ENCODE measurements at regions not wholly inside any gene's neighbourhood (a gene's known extent, or its start where the extent isn't known, plus 50 kb on each side); places are given as distances from the start of the nearest gene placed in this dataset.

DNA sequence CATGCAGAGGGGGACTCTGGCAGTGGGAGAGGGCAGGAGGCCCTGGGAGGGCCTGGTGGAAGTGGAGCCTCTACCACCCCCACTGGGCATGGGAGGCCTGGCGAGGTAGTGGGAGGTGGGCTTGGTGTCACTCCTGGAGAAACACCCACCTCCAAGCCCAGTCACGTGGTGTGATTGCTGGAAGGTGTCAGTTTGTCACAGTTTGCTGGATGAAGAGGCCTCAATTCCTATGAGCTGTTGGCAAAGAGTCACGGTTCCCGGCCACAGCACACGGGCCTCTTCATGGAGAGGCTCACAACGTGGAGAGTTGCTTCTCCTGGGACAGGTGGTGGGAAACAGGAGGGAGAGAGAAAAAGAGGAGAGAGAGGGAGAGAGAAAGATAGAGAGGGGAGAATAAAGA, 684.1 kb upstream of the ARGLU1 start:
- 72 to 78% methylated on average over 4 to 5 of the region's 6 CpGs for WGBS, 2 experiments (ENCODE audit: insufficient coverage in 2 of 2)
- Histone ChIP-seq H3K36me3 (ENCODE audit: control insufficient read depth, insufficient read depth, low read length) (no peaks in the 10 kb centered on the region), H3K4me1 (ENCODE audit: control insufficient read depth, insufficient read depth, low read length, poor library complexity, severe bottlenecking) (peaks cover 21% of the 10 kb centered on the region), H3K9me3 (ENCODE audit: control insufficient read depth, low read length) (no peaks in the 10 kb centered on the region), H3K4me3 (ENCODE audit: extremely low read depth, insufficient read depth, low read length, poor library complexity, severe bottlenecking) (no peak overlapping the region), H3K27ac (ENCODE audit: low read depth, low read length, severe bottlenecking) (no peak overlapping the region)

DNA sequence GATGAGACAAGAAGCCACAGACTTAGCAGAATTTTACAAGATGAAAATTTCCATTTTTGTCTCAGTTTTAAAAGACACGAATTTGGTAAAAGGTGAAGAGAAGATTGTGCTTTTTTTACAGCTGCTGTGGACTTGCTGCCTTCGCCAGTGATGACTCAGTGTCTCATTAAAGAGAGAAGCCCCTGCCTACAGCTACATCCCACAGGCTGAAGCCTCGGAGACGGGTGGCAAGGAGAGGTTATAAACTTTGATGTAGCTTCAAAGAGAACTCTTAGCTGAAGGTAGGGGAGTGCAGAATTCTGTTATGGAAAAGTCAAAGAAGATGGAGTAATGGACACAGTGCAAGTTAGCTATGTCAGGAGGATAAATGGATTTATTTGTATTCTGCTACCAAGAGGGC, 683.4 kb upstream of the ARGLU1 start:
- WGBS, 2 experiments (ENCODE audit: insufficient coverage in 2 of 2): 60 to 81% methylated on average over 2 to 3 of the region's 4 CpGs
- Histone ChIP-seq H3K9me3 (ENCODE audit: control insufficient read depth, low read length) (no peaks in the 10 kb centered on the region), H3K4me3 (ENCODE audit: extremely low read depth, insufficient read depth, low read length, poor library complexity, severe bottlenecking) (no peak overlapping the region), H3K36me3 (ENCODE audit: control insufficient read depth, insufficient read depth, low read length) (no peaks in the 10 kb centered on the region), H3K27ac (ENCODE audit: low read depth, low read length, severe bottlenecking) (peak overlapping the region; percentile 23), H3K4me1 (ENCODE audit: control insufficient read depth, insufficient read depth, low read length, poor library complexity, severe bottlenecking) (peaks cover 21% of the 10 kb centered on the region)

DNA sequence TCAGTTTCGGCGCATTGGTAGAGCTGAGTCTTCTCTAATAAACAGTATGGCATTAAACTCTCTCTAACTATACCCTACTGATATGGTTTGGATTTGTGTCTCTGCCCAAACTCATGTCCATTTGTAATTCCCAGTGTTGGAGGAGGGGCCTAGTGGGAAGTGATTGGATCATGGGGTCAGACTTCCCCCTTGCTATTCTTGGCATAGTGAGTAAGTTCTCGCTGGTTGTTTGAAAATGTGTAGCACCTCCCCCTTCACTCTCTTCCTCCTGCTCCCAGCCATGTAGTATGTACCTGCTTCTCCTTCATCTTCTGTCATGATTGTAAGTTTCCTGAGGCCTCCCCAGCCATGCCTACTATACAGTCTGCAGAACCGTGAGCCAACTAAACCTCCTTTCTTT, 682.7 kb upstream of the ARGLU1 start:
- 80 to 100% methylated on average over 1 of the region's 4 CpGs for WGBS, 2 experiments (ENCODE audit: insufficient coverage in 2 of 2)
- Histone ChIP-seq H3K9me3 (ENCODE audit: control insufficient read depth, low read length) (no peaks in the 10 kb centered on the region), H3K4me1 (ENCODE audit: control insufficient read depth, insufficient read depth, low read length, poor library complexity, severe bottlenecking) (peaks cover 21% of the 10 kb centered on the region), H3K36me3 (ENCODE audit: control insufficient read depth, insufficient read depth, low read length) (no peaks in the 10 kb centered on the region), H3K27ac (ENCODE audit: low read depth, low read length, severe bottlenecking) (no peak overlapping the region), H3K4me3 (ENCODE audit: extremely low read depth, insufficient read depth, low read length, poor library complexity, severe bottlenecking) (no peak overlapping the region)

DNA sequence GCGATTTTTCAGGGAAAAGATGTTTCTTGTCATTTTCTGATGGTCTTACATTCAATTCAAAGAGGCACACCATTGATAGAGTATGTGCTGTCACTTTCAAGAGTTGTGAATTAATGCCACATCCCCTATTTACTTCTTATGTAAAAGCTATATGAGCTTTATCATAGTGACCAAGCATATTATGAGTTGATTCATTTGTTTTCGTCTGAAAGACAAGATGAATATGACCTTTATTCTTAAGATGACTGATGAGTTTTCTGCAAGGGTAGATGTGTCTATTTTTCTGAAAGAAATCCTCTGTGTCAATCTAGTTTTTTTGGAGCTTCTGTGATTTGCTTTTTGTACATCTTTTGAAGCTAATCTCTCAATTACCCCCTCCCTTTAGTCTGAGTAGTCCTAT, 676.3 kb upstream of the ARGLU1 start:
- WGBS, 2 experiments (ENCODE audit: insufficient coverage in 2 of 2): 83 to 87% methylated on average over 1 to 2 of the region's 2 CpGs
- no peaks in the 10 kb centered on the region for H3K36me3 ChIP-seq (ENCODE audit: control insufficient read depth, insufficient read depth, low read length)
- no peak overlapping the region for H3K27ac ChIP-seq (ENCODE audit: low read depth, low read length, severe bottlenecking)
- H3K4me3 ChIP-seq (ENCODE audit: extremely low read depth, insufficient read depth, low read length, poor library complexity, severe bottlenecking): no peak overlapping the region
- H3K4me1 ChIP-seq (ENCODE audit: control insufficient read depth, insufficient read depth, low read length, poor library complexity, severe bottlenecking): no peaks in the 10 kb centered on the region
- no peaks in the 10 kb centered on the region for H3K9me3 ChIP-seq (ENCODE audit: control insufficient read depth, low read length)

DNA sequence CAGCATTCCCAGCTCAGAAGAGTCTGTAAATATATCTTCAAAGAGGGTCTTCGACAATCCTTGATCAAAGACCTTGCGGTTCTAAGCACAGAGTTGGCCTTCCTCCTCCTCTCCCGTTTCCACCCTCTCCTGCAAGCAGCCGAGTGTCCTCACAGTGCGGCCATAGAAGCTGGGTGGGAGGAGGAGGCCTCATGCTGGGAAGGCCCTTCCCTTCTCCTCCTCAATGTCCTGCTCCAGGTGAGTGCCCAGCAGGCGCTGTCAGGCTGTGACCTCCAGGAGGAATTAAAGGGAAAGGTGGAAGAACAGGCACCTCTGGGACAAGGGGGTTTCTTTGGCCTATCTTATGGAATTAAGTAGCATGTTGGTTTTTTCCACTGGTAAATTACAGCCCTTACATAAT, 674.2 kb upstream of the ARGLU1 start:
- Histone ChIP-seq H3K4me1 (ENCODE audit: control insufficient read depth, insufficient read depth, low read length, poor library complexity, severe bottlenecking) (no peaks in the 10 kb centered on the region), H3K9me3 (ENCODE audit: control insufficient read depth, low read length) (no peaks in the 10 kb centered on the region), H3K36me3 (ENCODE audit: control insufficient read depth, insufficient read depth, low read length) (no peaks in the 10 kb centered on the region), H3K27ac (ENCODE audit: low read depth, low read length, severe bottlenecking) (no peak overlapping the region), H3K4me3 (ENCODE audit: extremely low read depth, insufficient read depth, low read length, poor library complexity, severe bottlenecking) (no peak overlapping the region)
- WGBS, 2 experiments (ENCODE audit: insufficient coverage in 2 of 2): 90% methylated on average over 2 of the region's 6 CpGs; no CpG with 5 or more reads in 1 of the 2 experiments

DNA sequence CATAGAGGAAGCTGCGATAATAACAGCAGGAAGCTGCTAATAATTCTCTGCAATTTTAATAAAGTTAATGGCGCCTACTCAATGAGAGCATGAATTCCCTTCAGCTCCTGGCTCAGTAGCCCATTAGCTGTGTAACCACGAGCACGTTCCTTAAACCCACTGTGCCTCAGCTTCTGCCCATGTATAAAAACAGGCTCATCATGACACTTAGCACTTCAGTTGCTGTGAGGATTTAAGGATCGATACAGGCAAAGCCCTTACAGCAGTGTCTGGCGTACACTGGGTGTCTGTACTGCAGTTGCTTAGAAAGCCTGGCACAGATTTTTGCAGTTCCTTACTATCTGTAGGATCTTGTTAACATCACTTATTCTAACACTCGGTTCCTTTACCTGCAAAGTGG, 673.4 kb upstream of the ARGLU1 start:
- H3K4me1 ChIP-seq (ENCODE audit: control insufficient read depth, insufficient read depth, low read length, poor library complexity, severe bottlenecking): no peaks in the 10 kb centered on the region
- no peak overlapping the region for H3K27ac ChIP-seq (ENCODE audit: low read depth, low read length, severe bottlenecking)
- H3K36me3 ChIP-seq (ENCODE audit: control insufficient read depth, insufficient read depth, low read length): no peaks in the 10 kb centered on the region
- WGBS, 2 experiments (ENCODE audit: insufficient coverage in 2 of 2): 90 to 97% methylated on average over 4 to 6 of the region's 7 CpGs
- no peaks in the 10 kb centered on the region for H3K9me3 ChIP-seq (ENCODE audit: control insufficient read depth, low read length)
- no peak overlapping the region for H3K4me3 ChIP-seq (ENCODE audit: extremely low read depth, insufficient read depth, low read length, poor library complexity, severe bottlenecking)

DNA sequence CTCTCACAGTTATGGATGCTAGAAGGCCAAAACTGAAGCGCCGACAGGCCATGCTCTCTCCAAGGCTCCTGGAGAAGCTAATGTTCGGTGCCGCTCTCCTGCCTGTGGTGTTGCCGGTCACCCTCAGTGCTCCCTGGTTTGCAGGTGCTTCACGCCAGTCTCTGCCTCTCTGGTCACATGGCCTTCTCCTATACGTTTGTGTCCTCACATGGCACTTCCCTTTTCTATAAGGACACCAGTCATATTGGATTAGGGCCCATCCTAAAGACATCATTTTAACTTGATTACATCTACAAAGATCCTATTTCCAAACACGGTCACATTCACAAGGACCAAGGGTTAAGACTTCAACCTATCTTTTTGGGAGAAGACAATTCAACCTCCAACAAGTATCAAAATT, 671.3 kb upstream of the ARGLU1 start:
- Histone ChIP-seq H3K4me3 (ENCODE audit: extremely low read depth, insufficient read depth, low read length, poor library complexity, severe bottlenecking) (no peak overlapping the region), H3K4me1 (ENCODE audit: control insufficient read depth, insufficient read depth, low read length, poor library complexity, severe bottlenecking) (no peaks in the 10 kb centered on the region), H3K27ac (ENCODE audit: low read depth, low read length, severe bottlenecking) (no peak overlapping the region), H3K9me3 (ENCODE audit: control insufficient read depth, low read length) (no peaks in the 10 kb centered on the region), H3K36me3 (ENCODE audit: control insufficient read depth, insufficient read depth, low read length) (no peaks in the 10 kb centered on the region)
- WGBS, 2 experiments (ENCODE audit: insufficient coverage in 2 of 2): 93 to 97% methylated on average over 7 of the region's 8 CpGs

- Histone ChIP-seq H3K4me1 (ENCODE audit: control insufficient read depth, insufficient read depth, low read length, poor library complexity, severe bottlenecking) (no peaks in the 10 kb centered on the region), H3K36me3 (ENCODE audit: control insufficient read depth, insufficient read depth, low read length) (no peaks in the 10 kb centered on the region), H3K27ac (ENCODE audit: low read depth, low read length, severe bottlenecking) (no peak overlapping the region), H3K9me3 (ENCODE audit: control insufficient read depth, low read length) (no peaks in the 10 kb centered on the region), H3K4me3 (ENCODE audit: extremely low read depth, insufficient read depth, low read length, poor library complexity, severe bottlenecking) (no peak overlapping the region)
- 83 to 85% methylated on average over 5 to 6 of the region's 6 CpGs for WGBS, 2 experiments (ENCODE audit: insufficient coverage in 2 of 2)
Observed at GRCh38 chr13:107238262-107238981, 670.5 kb upstream of the ARGLU1 start.

DNA sequence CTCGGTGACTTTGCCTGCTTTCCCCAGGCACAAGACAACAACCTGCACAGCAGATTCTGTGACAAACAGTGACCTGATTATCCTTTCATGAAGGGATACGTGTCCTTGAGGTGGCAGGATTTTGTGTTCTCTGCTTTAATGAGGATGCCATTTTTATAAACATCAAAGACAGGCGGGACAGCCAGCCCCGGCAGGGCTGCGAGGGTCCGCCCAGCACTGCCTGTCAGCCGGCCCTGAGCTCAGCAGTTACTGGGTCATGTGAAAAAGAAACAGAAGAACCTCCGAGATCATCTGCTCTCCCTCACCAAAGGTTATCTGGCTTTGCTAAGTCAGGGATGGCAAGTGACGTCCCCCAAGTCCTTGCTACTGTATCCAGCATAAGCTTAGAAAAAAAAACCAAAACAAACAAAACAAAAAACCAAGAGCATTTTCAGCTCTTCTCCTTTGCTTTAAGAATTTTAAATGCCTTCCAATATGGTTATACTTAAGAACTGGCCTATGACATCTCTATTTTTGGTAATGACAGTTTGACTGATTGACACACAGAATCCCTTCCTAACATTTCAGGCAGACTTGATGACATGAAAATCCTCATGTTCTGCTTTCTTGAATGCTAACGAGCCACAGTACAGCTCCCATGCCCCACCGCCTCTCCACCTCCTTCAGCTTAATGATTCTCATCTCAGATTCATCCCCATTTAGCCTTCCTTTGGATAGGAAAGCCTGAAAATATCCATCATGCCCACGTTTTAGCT, 666.6 kb upstream of the ARGLU1 start:
- WGBS, 2 experiments (ENCODE audit: insufficient coverage in 2 of 2): 73 to 75% methylated on average over 4 to 10 of the region's 12 CpGs
- H3K9me3 ChIP-seq (ENCODE audit: control insufficient read depth, low read length): no peaks in the 10 kb centered on the region
- no peak overlapping the region for H3K4me3 ChIP-seq (ENCODE audit: extremely low read depth, insufficient read depth, low read length, poor library complexity, severe bottlenecking)
- H3K36me3 ChIP-seq (ENCODE audit: control insufficient read depth, insufficient read depth, low read length): no peaks in the 10 kb centered on the region
- H3K4me1 ChIP-seq (ENCODE audit: control insufficient read depth, insufficient read depth, low read length, poor library complexity, severe bottlenecking): no peaks in the 10 kb centered on the region
- no peak overlapping the region for H3K27ac ChIP-seq (ENCODE audit: low read depth, low read length, severe bottlenecking)

DNA sequence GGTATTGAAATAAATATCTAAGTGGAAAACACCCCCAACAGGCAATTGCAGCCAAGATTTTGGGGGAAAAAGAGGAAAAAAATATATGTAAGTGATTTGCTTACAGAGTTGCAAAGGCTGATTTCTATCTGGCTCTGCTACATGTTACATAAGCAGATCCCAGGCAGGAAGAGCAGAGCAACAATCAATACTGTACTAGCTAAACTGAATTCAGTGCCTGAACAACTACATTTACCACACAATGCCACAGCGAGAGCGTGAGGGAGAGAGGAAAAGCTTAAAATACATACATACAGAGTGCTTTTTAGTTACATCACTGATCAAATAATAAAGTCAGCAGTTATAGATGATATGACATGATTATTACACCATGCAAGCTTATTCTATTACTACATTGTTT, 665.6 kb upstream of the ARGLU1 start:
- no peaks in the 10 kb centered on the region for H3K36me3 ChIP-seq (ENCODE audit: control insufficient read depth, insufficient read depth, low read length)
- H3K4me1 ChIP-seq (ENCODE audit: control insufficient read depth, insufficient read depth, low read length, poor library complexity, severe bottlenecking): no peaks in the 10 kb centered on the region
- no peak overlapping the region for H3K27ac ChIP-seq (ENCODE audit: low read depth, low read length, severe bottlenecking)
- H3K9me3 ChIP-seq (ENCODE audit: control insufficient read depth, low read length): no peaks in the 10 kb centered on the region
- H3K4me3 ChIP-seq (ENCODE audit: extremely low read depth, insufficient read depth, low read length, poor library complexity, severe bottlenecking): no peak overlapping the region
- no CpG with 5 or more reads among the region's 2 CpGs for WGBS, 2 experiments (ENCODE audit: insufficient coverage in 2 of 2)

DNA sequence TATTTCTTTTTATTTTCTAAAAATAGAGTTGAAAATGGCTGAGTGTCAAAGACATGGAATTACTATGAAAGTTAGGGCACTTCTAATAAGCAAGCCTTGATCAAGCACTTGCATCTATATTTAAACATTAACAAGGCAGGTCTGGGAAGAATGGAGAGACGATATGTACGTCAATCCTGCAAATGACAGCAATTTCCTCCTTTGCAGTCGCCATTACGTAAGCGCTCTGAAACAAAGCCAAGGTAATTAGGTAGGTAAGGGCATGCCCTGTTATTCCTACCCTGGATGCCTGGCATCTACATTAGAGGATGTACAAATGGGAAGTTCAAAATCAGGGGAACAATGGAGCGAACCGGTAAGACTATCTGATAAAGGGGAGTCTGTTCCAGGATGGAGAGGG, 664.0 kb upstream of the ARGLU1 start:
- H3K36me3 ChIP-seq (ENCODE audit: control insufficient read depth, insufficient read depth, low read length): no peaks in the 10 kb centered on the region
- H3K27ac ChIP-seq (ENCODE audit: low read depth, low read length, severe bottlenecking): no peak overlapping the region
- 98 to 100% methylated on average over 7 of the region's 7 CpGs for WGBS, 2 experiments (ENCODE audit: insufficient coverage in 2 of 2)
- no peaks in the 10 kb centered on the region for H3K9me3 ChIP-seq (ENCODE audit: control insufficient read depth, low read length)
- no peak overlapping the region for H3K4me3 ChIP-seq (ENCODE audit: extremely low read depth, insufficient read depth, low read length, poor library complexity, severe bottlenecking)
- no peaks in the 10 kb centered on the region for H3K4me1 ChIP-seq (ENCODE audit: control insufficient read depth, insufficient read depth, low read length, poor library complexity, severe bottlenecking)

Measured in mesodermal cell (in vitro differentiated cells).